ENCODE measurements at regions not wholly inside any gene's neighbourhood (a gene's known extent, or its start where the extent isn't known, plus 50 kb on each side); places are given as distances from the start of the nearest gene placed in this dataset.

DNA sequence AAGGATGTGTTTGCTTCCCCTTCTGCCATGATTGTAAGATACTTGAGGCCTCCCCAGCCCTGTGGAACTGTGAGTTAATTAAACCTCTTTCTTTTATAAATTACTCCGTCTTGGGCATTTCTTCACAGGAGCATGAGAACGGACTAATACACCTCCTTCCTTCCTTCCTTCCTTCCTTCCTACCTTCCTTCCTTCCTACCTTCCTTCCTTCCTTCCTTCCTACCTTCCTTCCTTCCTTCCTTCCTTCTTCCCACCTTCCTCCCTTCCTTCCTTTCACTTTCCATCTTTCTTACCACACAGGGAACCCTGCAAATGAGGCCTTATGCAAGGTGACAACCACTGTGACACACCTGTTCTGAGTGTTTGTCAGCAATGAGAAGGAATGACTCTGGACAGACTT lies 141.3 kb upstream of the EXOC2 start:
- TF ChIP-seq, protein P1, sequence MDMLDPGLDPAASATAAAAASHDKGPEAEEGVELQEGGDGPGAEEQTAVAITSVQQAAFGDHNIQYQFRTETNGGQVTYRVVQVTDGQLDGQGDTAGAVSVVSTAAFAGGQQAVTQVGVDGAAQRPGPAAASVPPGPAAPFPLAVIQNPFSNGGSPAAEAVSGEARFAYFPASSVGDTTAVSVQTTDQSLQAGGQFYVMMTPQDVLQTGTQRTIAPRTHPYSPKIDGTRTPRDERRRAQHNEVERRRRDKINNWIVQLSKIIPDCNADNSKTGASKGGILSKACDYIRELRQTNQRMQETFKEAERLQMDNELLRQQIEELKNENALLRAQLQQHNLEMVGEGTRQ (CRISPR knock-in tag; IDR thresholded peaks at IDR 0.05): no peak
- TF ChIP-seq, protein P2, sequence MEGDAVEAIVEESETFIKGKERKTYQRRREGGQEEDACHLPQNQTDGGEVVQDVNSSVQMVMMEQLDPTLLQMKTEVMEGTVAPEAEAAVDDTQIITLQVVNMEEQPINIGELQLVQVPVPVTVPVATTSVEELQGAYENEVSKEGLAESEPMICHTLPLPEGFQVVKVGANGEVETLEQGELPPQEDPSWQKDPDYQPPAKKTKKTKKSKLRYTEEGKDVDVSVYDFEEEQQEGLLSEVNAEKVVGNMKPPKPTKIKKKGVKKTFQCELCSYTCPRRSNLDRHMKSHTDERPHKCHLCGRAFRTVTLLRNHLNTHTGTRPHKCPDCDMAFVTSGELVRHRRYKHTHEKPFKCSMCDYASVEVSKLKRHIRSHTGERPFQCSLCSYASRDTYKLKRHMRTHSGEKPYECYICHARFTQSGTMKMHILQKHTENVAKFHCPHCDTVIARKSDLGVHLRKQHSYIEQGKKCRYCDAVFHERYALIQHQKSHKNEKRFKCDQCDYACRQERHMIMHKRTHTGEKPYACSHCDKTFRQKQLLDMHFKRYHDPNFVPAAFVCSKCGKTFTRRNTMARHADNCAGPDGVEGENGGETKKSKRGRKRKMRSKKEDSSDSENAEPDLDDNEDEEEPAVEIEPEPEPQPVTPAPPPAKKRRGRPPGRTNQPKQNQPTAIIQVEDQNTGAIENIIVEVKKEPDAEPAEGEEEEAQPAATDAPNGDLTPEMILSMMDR (IDR thresholded peaks at IDR 0.05): no peak
- TF ChIP-seq, protein P3, sequence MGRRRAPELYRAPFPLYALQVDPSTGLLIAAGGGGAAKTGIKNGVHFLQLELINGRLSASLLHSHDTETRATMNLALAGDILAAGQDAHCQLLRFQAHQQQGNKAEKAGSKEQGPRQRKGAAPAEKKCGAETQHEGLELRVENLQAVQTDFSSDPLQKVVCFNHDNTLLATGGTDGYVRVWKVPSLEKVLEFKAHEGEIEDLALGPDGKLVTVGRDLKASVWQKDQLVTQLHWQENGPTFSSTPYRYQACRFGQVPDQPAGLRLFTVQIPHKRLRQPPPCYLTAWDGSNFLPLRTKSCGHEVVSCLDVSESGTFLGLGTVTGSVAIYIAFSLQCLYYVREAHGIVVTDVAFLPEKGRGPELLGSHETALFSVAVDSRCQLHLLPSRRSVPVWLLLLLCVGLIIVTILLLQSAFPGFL (CRISPR knock-in tag; IDR thresholded peaks at IDR 0.05; ENCODE audit: borderline replicate concordance): no peak
- TF ChIP-seq AFF4 (CRISPR knock-in tag; IDR thresholded peaks at IDR 0.05; ENCODE audit: borderline replicate concordance) (no peak), MAX (CRISPR knock-in tag; IDR thresholded peaks at IDR 0.05) (no peak), ZBTB21 (CRISPR knock-in tag; IDR thresholded peaks at IDR 0.05; ENCODE audit: borderline replicate concordance) (no peak)
